GM10266 (cell line): ENCODE measurements at regions not wholly inside any gene's neighbourhood (a gene's known extent, or its start where the extent isn't known, plus 50 kb on each side); places are given as distances from the start of the nearest gene placed in this dataset.

ENCODE experiments used
- DNase-seq: peaks from one replicate; pipeline ENCODE4 v3.0.0; 2012; ENCODE audit errors: extremely low spot score
- CTCF ChIP-seq: IDR thresholded peaks from 2 replicates; pipeline ENCODE4 v1.5.1; 2012; ENCODE audit warnings: mild to moderate bottlenecking, low read depth; ENCODE audit not compliant: control insufficient read depth, insufficient read depth; ENCODE audit errors: missing control alignments

GRCh38 chr10:44660271-44660670 is 250.9 kb upstream of the TMEM72 start:
- no peak for DNase-seq
- TF ChIP-seq CTCF: no peak

- no peak for DNase-seq
- TF ChIP-seq CTCF: no peak
Observed at GRCh38 chr10:44662051-44662450, 249.1 kb upstream of the TMEM72 start.

- no peak for TF ChIP-seq CTCF
Observed at GRCh38 chr10:44668336-44668735, 242.8 kb upstream of the TMEM72 start.

DNA sequence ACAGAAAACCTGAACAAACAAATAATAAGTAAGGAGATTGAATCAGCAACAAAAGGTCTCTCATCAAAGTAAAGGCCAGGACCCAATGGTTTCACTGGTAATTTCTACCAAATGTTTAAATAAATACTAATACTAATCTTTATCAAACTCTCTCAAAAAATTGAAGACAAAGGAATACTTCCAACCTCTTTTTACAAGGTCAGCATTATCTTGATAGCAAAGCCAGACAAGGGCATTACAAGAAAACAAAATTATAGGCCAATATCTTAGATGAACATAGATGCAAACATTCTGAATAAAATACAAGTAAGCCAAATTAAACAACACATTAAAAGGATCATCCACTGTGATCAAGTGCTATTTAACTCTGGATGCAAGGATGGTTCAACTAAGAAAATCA is 239.8 kb upstream of the TMEM72 start:
- no peak for DNase-seq
- TF ChIP-seq CTCF: no peak

More at GRCh38 chr10:44668336-44668735, 242.8 kb upstream of the TMEM72 start:
- no peak for DNase-seq

- TF ChIP-seq CTCF: no peak
- DNase-seq: no peak
Observed at GRCh38 chr10:44673245-44673983, 237.7 kb upstream of the TMEM72 start.

- DNase-seq: no peak
Observed at GRCh38 chr10:44674536-44675386, 236.4 kb upstream of the TMEM72 start.

More at GRCh38 chr10:44674536-44675386, 236.4 kb upstream of the TMEM72 start:
- TF ChIP-seq CTCF: no peak
